Transverse colon (tissue), 4 donors: ENCODE measurements at regions not wholly inside any gene's neighbourhood (a gene's known extent, or its start where the extent isn't known, plus 50 kb on each side); places are given as distances from the start of the nearest gene placed in this dataset.

Source experiments
- DNase-seq: peaks from one replicate; pipeline ENCODE4 v3.0.0-alpha.2; 2019
- H3K27ac ChIP-seq, 4 donors: fragments of 200-600 bp; sonication (generic); 2 replicates each; pipeline ENCODE4 v1.5.1; 2016 to 2018; ENCODE audit warnings: inconsistent platforms in 4 of 4
- H3K27me3 ChIP-seq: fragments of 200-600 bp; sonication (generic); 2 replicates; pipeline ENCODE4 v1.5.1; 2017; ENCODE audit warnings: inconsistent platforms
- H3K36me3 ChIP-seq, 4 donors: fragments of 200-600 bp; sonication (generic); 2 replicates each; pipeline ENCODE4 v1.5.1; 2017 to 2019; ENCODE audit warnings: inconsistent platforms in 4 of 4
- H3K4me1 ChIP-seq, 4 donors: fragments of 200-600 bp; sonication (generic); 2 replicates each; pipeline ENCODE4 v1.5.1; 2017 to 2020; ENCODE audit warnings: inconsistent platforms in 4 of 4
- H3K4me3 ChIP-seq, 4 donors: fragments of 200-600 bp; sonication (generic); 1 replicate in 1 of 4; 2 replicates in 3 of 4; pipeline versions ENCODE4 v1.5.1 to v1.6.1; 2017 to 2019; ENCODE audit warnings: inconsistent platforms in 4 of 4
- H3K9me3 ChIP-seq, 2 donors: fragments of 200-600 bp; sonication (generic); 2 replicates each; pipeline ENCODE4 v1.5.1; 2017 to 2019; ENCODE audit warnings: inconsistent platforms in 2 of 2
- CTCF ChIP-seq, 5 experiments: fragments of 200-600 bp in 3 of 5; fragments of 450-650 bp in 2 of 5; sonication (generic) in 3 of 5; IDR thresholded peaks; 1 replicate in 2 of 5; 2 replicates in 3 of 5; pipeline ENCODE4 v1.5.1; 2016 to 2017; ENCODE audit warnings: antibody characterized with exemption in 5 of 5, inconsistent platforms in 3 of 5, mild to moderate bottlenecking in 2 of 5, moderate library complexity in 1 of 5
- EP300 ChIP-seq: sonication (generic); formaldehyde crosslinking; IDR thresholded peaks from one replicate; pipeline ENCODE4 v1.6.1; 2017; ENCODE audit warnings: antibody characterized with exemption, low read depth
- POLR2A ChIP-seq: fragments of 450-650 bp; IDR thresholded peaks from one replicate; pipeline ENCODE4 v1.6.1; 2016; ENCODE audit warnings: antibody characterized with exemption, mild to moderate bottlenecking, moderate library complexity
- POLR2AphosphoS5 ChIP-seq, 3 donors: sonication (generic); formaldehyde crosslinking; IDR thresholded peaks; one replicate each; pipeline ENCODE4 v1.6.1; 2016; ENCODE audit warnings: antibody characterized with exemption in 3 of 3
- WGBS, 2 donors: methylation state at CpG; one replicate each; pipeline ENCODE4 v1.1.5; 2018; ENCODE audit warnings: low coverage in 1 of 2; 5-methylcytosine and 5-hydroxymethylcytosine counted together
- in situ Hi-C, 4 donors: fragments of 200-750 bp; cut with MboI; loops; one replicate each; pipeline versions ENCODE4 v1.15.0 to v1.15.1; 2017; ENCODE audit warnings: low sequenced_read_pairs in 3 of 4, low pct_ligation_motif_present in 1 of 4, low pct_unique_long_range_greater_than_20kb in 1 of 4
- intact Hi-C: fragments of 100-400 bp; cut with DNase I; formaldehyde crosslinking; loops from one replicate; pipeline ENCODE4 v1.15.1; 2023; ENCODE audit warnings: low total_unique reads

GRCh38 chr14:97458255-97458654 is 661.1 kb downstream of the VRK1 start:
- H3K9me3 ChIP-seq, result peaks cover 0 to 3% of the 10 kb centered on the region in 2 donors
- WGBS, 2 donors, result 65 to 68% methylated on average over 6 to 9 of the region's 9 CpGs
- no peaks in the 10 kb centered on the region for H3K36me3 ChIP-seq
- in situ Hi-C loops (no loop called here), intact Hi-C loops (no loop called here)
- DNase-seq, result no peak
- peaks cover 0 to 14% (median 0%) of the 10 kb centered on the region in 4 donors for H3K4me1 ChIP-seq
- peak overlapping the region in 1 of 4 donors; percentile 38 for H3K27ac ChIP-seq
- H3K27me3 ChIP-seq, result no peaks in the 10 kb centered on the region
- peak overlapping the region in 2 of 4 donors; percentile 1 to 34 for H3K4me3 ChIP-seq
- TF ChIP-seq CTCF (IDR thresholded peaks at IDR 0.05) (no peak), POLR2A (no peak), POLR2AphosphoS5 (IDR thresholded peaks at IDR 0.05) (no peak), EP300 (no peak)

GRCh38 chr14:97458661-97459579 is 661.7 kb downstream of the VRK1 start:
- peaks cover 0 to 14% (median 0%) of the 10 kb centered on the region in 4 donors for H3K4me1 ChIP-seq
- H3K27me3 ChIP-seq, result no peaks in the 10 kb centered on the region
- H3K4me3 ChIP-seq, result peak overlapping the region in 2 of 4 donors; percentile 1 to 34
- in situ Hi-C loops, result no loop called here
- peak; percentile 28 for DNase-seq
- H3K27ac ChIP-seq, result peak overlapping the region in 1 of 4 donors; percentile 38
- intact Hi-C loops, result no loop called here
- H3K9me3 ChIP-seq, result peaks cover 0 to 3% of the 10 kb centered on the region in 2 donors
- H3K36me3 ChIP-seq, result no peaks in the 10 kb centered on the region
- TF ChIP-seq CTCF (IDR thresholded peaks at IDR 0.05), result no peak
- no peak for TF ChIP-seq POLR2AphosphoS5 (IDR thresholded peaks at IDR 0.05)
- no peak for TF ChIP-seq EP300
- 47 to 59% methylated on average over 17 to 32 of the region's 33 CpGs for WGBS, 2 donors

GRCh38 chr14:97462081-97462480 is 664.9 kb downstream of the VRK1 start:
- TF ChIP-seq POLR2A (no peak), CTCF (IDR thresholded peaks at IDR 0.05) (no peak), EP300 (no peak)
- Histone ChIP-seq H3K27me3 (no peaks in the 10 kb centered on the region), H3K9me3 (peaks cover 0 to 3% of the 10 kb centered on the region in 2 donors), H3K36me3 (no peaks in the 10 kb centered on the region), H3K4me3 (no peak overlapping the region), H3K27ac (no peak overlapping the region), H3K4me1 (peaks cover 0 to 10% (median 0%) of the 10 kb centered on the region in 4 donors)
- intact Hi-C loops (no loop called here), in situ Hi-C loops (no loop called here)
- DNase-seq, result no peak
- WGBS, 2 donors, result 86 to 90% methylated on average over 2 of the region's 2 CpGs

- in situ Hi-C loops (no loop called here), intact Hi-C loops (no loop called here)
- H3K27me3 ChIP-seq, result no peaks in the 10 kb centered on the region
- H3K4me1 ChIP-seq, result no peaks in the 10 kb centered on the region
- TF ChIP-seq CTCF (IDR thresholded peaks at IDR 0.05), result no peak
- no peak for TF ChIP-seq POLR2A
- no peak for TF ChIP-seq EP300
- TF ChIP-seq POLR2AphosphoS5 (IDR thresholded peaks at IDR 0.05), result no peak
- WGBS, 2 donors, result 62 to 68% methylated on average over 3 to 6 of the region's 6 CpGs
- no peak overlapping the region for H3K4me3 ChIP-seq
- no peak overlapping the region for H3K27ac ChIP-seq
- DNase-seq, result no peak
- H3K36me3 ChIP-seq, result no peaks in the 10 kb centered on the region
- H3K9me3 ChIP-seq, result no peaks in the 10 kb centered on the region
Observed at GRCh38 chr14:97468220-97468619, 671.0 kb downstream of the VRK1 start.
